Keratinocyte (primary cell): ENCODE measurements at regions not wholly inside any gene's neighbourhood (a gene's known extent, or its start where the extent isn't known, plus 50 kb on each side); places are given as distances from the start of the nearest gene placed in this dataset.

ENCODE experiments used
- DNase-seq: peaks from one replicate; pipeline ENCODE4 v3.0.0-alpha.2; 2011; ENCODE audit warnings: low read depth, missing footprints, low spot score
- FAIRE-seq: peaks from 2 replicates; lab custom pipeline; 2011; peaks lifted over from hg19 to GRCh38; lab: Jason Lieb, UNC
- H2AFZ ChIP-seq: 2 replicates; pipeline ENCODE4 v1.6.0; 2012; ENCODE audit warnings: low read length, control low read depth, inconsistent platforms; ENCODE audit not compliant: control insufficient read depth
- H3K27ac ChIP-seq: 2 replicates; pipeline ENCODE4 v1.5.1; 2011; ENCODE audit warnings: low read length; ENCODE audit not compliant: control insufficient read depth, insufficient read depth
- H3K27me3 ChIP-seq: 3 replicates; pipeline ENCODE4 v1.6.0; 2011; ENCODE audit warnings: low read length; ENCODE audit not compliant: control insufficient read depth, insufficient read depth; ENCODE audit errors: extremely low read depth
- H3K36me3 ChIP-seq, 2 experiments: 2 replicates in 1 of 2; 3 replicates in 1 of 2; pipeline ENCODE4 v1.5.1; 2011; ENCODE audit warnings: low read length in 2 of 2, mild to moderate bottlenecking in 1 of 2; ENCODE audit not compliant: control insufficient read depth in 2 of 2, insufficient read depth in 2 of 2; ENCODE audit errors: extremely low read depth in 1 of 2
- H3K4me1 ChIP-seq: 3 replicates; pipeline ENCODE4 v1.5.1; 2011; ENCODE audit warnings: low read length; ENCODE audit not compliant: control insufficient read depth, insufficient read depth; ENCODE audit errors: extremely low read depth
- H3K4me2 ChIP-seq: 3 replicates; pipeline ENCODE4 v1.6.0; 2011; ENCODE audit warnings: low read depth, low read length; ENCODE audit not compliant: control insufficient read depth, insufficient read depth; ENCODE audit errors: extremely low read depth
- H3K4me3 ChIP-seq, 3 experiments: fragments of 200-600 bp in 1 of 3; sonication (generic) in 1 of 3; 2 replicates in 2 of 3; 3 replicates in 1 of 3; pipeline ENCODE4 v1.5.1; 2011 to 2016; ENCODE audit warnings: low read length in 3 of 3, mild to moderate bottlenecking in 3 of 3, control low read depth in 2 of 3, inconsistent platforms in 1 of 3, low read depth in 1 of 3, mixed read lengths in 1 of 3, mixed run types in 1 of 3, moderate library complexity in 1 of 3; ENCODE audit not compliant: control insufficient read depth in 2 of 3, insufficient read depth in 2 of 3; ENCODE audit errors: extremely low read depth in 1 of 3
- H3K79me2 ChIP-seq: 2 replicates; pipeline ENCODE4 v1.6.0; 2012; ENCODE audit warnings: low read length; ENCODE audit not compliant: control insufficient read depth, insufficient read depth
- H3K9ac ChIP-seq: 3 replicates; pipeline ENCODE4 v1.6.0; 2011; ENCODE audit warnings: low read length; ENCODE audit not compliant: control insufficient read depth, insufficient read depth; ENCODE audit errors: extremely low read depth
- H3K9me1 ChIP-seq: 3 replicates; pipeline ENCODE4 v1.6.0; 2011; ENCODE audit warnings: low read length; ENCODE audit not compliant: control insufficient read depth, insufficient read depth; ENCODE audit errors: extremely low read depth
- H3K9me3 ChIP-seq: 2 replicates; pipeline ENCODE4 v1.5.1; 2012; ENCODE audit warnings: low read depth, low read length; ENCODE audit not compliant: control insufficient read depth
- H4K20me1 ChIP-seq: 3 replicates; pipeline ENCODE4 v1.6.0; 2011; ENCODE audit warnings: low read length; ENCODE audit not compliant: control insufficient read depth, insufficient read depth; ENCODE audit errors: extremely low read depth
- EZH2 ChIP-seq: IDR thresholded peaks from one replicate; pipeline ENCODE4 v1.6.1; 2012; ENCODE audit warnings: inconsistent platforms, mild to moderate bottlenecking, low read length, moderate library complexity
- dilution Hi-C: fragments of 300-500 bp; cut with MboI; formaldehyde crosslinking; loops from one replicate; pipeline ENCODE4 v1.7.0; 2020; ENCODE audit warnings: low sequenced_read_pairs; ENCODE audit not compliant: extremely low pct_ligation_motif_present
- TF ChIP-seq, protein P1 (sequence below), 3 experiments: IDR thresholded peaks in 1 of 3; conservative IDR thresholded peaks in 1 of 3; optimal IDR thresholded peaks in 1 of 3; 2 replicates in 2 of 3; 3 replicates in 1 of 3; pipeline versions ENCODE3 to v1.5.1; 2011; ENCODE audit warnings: low read length in 3 of 3, mild to moderate bottlenecking in 3 of 3, moderate library complexity in 2 of 3, control low read depth in 1 of 3, inconsistent platforms in 1 of 3; ENCODE audit not compliant: insufficient read depth in 2 of 3; ENCODE audit errors: extremely low read depth in 1 of 3

GRCh38 chr21:41111681-41112080, 56.3 kb upstream of the BACE2 start:
- H3K27me3 ChIP-seq, result no peaks in the 10 kb centered on the region

DNA sequence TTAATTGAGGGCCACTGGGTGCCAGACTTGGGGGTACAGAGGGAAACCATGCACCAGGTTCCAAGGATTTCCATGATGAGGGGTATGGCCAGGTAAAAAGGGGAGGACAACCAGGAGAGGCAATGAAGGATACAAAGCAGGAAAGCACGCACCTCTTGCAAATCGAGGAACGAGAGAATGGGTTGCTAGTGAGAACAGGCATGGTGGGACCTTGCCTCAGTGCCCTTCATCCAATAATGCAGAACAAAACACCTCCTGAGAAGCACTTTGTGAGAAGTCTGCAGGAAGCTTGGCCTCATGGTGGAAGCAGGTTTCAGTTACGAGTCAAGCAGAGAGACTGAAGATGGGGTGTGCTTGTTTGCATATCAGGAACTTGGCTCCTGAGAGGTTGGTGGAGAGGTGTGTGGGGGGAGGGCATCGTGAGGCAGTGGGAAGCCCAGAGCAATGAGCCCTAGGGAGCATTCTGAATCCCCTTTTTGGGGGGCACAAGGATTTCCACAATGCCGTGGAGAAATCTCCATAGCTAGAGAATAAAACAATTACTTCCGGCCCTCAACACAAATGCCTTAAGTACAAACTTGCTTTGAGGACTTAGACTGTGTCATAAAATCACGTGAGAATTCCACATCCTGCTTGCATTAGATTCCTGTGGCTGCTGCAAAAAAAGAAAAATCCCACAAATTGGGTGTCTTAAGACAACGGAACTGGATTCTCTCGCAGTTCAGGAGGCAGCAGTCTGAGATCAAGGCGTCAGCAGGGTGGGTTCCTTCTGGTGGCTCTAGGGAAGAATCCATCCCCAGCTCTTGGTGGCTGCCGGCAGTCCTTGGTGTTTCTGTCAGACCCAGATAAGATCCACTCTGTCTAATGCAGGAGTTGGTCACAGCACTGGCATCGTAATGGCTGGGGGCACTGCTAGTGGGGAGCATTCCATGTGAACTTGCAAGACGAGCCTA, 54.9 kb upstream of the BACE2 start:
- Histone ChIP-seq H3K4me2 (peak overlapping the region; percentile 87), H2AFZ (peak overlapping the region; percentile 94), H3K9me3 (no peaks in the 10 kb centered on the region), H3K4me3 (peak overlapping the region; percentile 25 to 49 (median 29)), H3K27ac (peak overlapping the region; percentile 65), H3K27me3 (no peaks in the 10 kb centered on the region), H3K9me1 (no peaks in the 10 kb centered on the region), H3K4me1 (peaks cover 20% of the 10 kb centered on the region), H3K36me3 (no peaks in the 10 kb centered on the region), H4K20me1 (no peaks in the 10 kb centered on the region), H3K79me2 (no peaks in the 10 kb centered on the region), H3K9ac (peak overlapping the region; percentile 65)
- peak; percentile 97 for FAIRE-seq
- TF ChIP-seq EZH2, result no peak
- TF ChIP-seq, protein P1, sequence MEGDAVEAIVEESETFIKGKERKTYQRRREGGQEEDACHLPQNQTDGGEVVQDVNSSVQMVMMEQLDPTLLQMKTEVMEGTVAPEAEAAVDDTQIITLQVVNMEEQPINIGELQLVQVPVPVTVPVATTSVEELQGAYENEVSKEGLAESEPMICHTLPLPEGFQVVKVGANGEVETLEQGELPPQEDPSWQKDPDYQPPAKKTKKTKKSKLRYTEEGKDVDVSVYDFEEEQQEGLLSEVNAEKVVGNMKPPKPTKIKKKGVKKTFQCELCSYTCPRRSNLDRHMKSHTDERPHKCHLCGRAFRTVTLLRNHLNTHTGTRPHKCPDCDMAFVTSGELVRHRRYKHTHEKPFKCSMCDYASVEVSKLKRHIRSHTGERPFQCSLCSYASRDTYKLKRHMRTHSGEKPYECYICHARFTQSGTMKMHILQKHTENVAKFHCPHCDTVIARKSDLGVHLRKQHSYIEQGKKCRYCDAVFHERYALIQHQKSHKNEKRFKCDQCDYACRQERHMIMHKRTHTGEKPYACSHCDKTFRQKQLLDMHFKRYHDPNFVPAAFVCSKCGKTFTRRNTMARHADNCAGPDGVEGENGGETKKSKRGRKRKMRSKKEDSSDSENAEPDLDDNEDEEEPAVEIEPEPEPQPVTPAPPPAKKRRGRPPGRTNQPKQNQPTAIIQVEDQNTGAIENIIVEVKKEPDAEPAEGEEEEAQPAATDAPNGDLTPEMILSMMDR (optimal IDR thresholded peaks at IDR 0.05 in 1 of 3, IDR thresholded peaks at IDR 0.05 in 1 of 3, conservative IDR thresholded peaks at IDR 0.05 in 1 of 3; ENCODE audit: extremely low read depth in 1 of 3, insufficient read depth in 2 of 3, low read length in 3 of 3), result no peak
- peak; percentile 97 for DNase-seq
- dilution Hi-C loops, result no loop called here

More at GRCh38 chr21:41111681-41112080, 56.3 kb upstream of the BACE2 start:
- peaks cover 20% of the 10 kb centered on the region for H3K4me1 ChIP-seq
- no peak for DNase-seq
- no peaks in the 10 kb centered on the region for H3K36me3 ChIP-seq
- H3K4me2 ChIP-seq, result no peak overlapping the region
- no peaks in the 10 kb centered on the region for H4K20me1 ChIP-seq
- H3K79me2 ChIP-seq, result no peaks in the 10 kb centered on the region
- TF ChIP-seq EZH2, result no peak
- TF ChIP-seq, protein P1 (optimal IDR thresholded peaks at IDR 0.05 in 1 of 3, IDR thresholded peaks at IDR 0.05 in 1 of 3, conservative IDR thresholded peaks at IDR 0.05 in 1 of 3; ENCODE audit: extremely low read depth in 1 of 3, insufficient read depth in 2 of 3, low read length in 3 of 3), result no peak
- no peak for FAIRE-seq
- no peak overlapping the region for H2AFZ ChIP-seq
- no peaks in the 10 kb centered on the region for H3K9me1 ChIP-seq
- H3K9me3 ChIP-seq, result no peaks in the 10 kb centered on the region
- no peak overlapping the region for H3K4me3 ChIP-seq
- no peak overlapping the region for H3K9ac ChIP-seq
- dilution Hi-C loops, result no loop called here
- no peak overlapping the region for H3K27ac ChIP-seq
